IMR-90 (cell line): ENCODE measurements at regions not wholly inside any gene's neighbourhood (a gene's known extent, or its start where the extent isn't known, plus 50 kb on each side); places are given as distances from the start of the nearest gene placed in this dataset.
A peak's percentile ranks its signal among the peaks of the same experiment; 100 is the strongest.

Experiments used
- ATAC-seq: fragments of 200-7000 bp; cut with Tn5 transposase; 2 replicates; pipeline ENCODE4 v1.9.1; 2020; ENCODE audit warnings: low read depth, mild to moderate bottlenecking, moderate library complexity
- BruUV-seq: library from RNA; stranded (reverse); fragments of 400-500 nt; replicated peaks from 2 replicates; lab custom pipeline; 2021; lab: Mats Ljungman, UMichigan
- CTCF ChIA-PET: fragments of 300-600 bp; formaldehyde crosslinking; extraction: SDS; loops from one replicate; lab custom pipeline; 2021; ENCODE audit warnings: antibody characterized with exemption; lab: Yijun Ruan, JAX
- POLR2A ChIA-PET: fragments of 300-600 bp; sonication (Branson Sonifier 250); formaldehyde crosslinking; loops from one replicate; lab custom pipeline; 2022; ENCODE audit warnings: antibody characterized with exemption; ENCODE audit not compliant: unreplicated experiment; lab: Charles Lee
- DNase-seq: peaks from one replicate; pipeline ENCODE4 v3.0.0; 2013
- H2AFZ ChIP-seq: replicated peaks from 2 replicates; pipeline ENCODE3; 2013; ENCODE audit warnings: low read length, mild to moderate bottlenecking; ENCODE audit not compliant: poor library complexity
- H2AK5ac ChIP-seq: 2 replicates; pipeline ENCODE4 v1.6.1; 2013; ENCODE audit warnings: low read depth, low read length, inconsistent platforms
- H2AK9ac ChIP-seq: replicated peaks from 2 replicates; pipeline ENCODE3; 2013; ENCODE audit warnings: mild to moderate bottlenecking, low read depth, low read length, moderate library complexity; ENCODE audit not compliant: poor library complexity
- H2BK120ac ChIP-seq: 2 replicates; pipeline ENCODE4 v1.6.1; 2013; ENCODE audit warnings: low read depth, low read length, inconsistent platforms
- H2BK15ac ChIP-seq: 3 replicates; pipeline ENCODE4 v1.6.1; 2013; ENCODE audit warnings: low read depth, low read length, inconsistent platforms
- H2BK20ac ChIP-seq: 2 replicates; pipeline ENCODE4 v1.6.1; 2013; ENCODE audit warnings: low read depth, mild to moderate bottlenecking, inconsistent platforms, low read length, moderate library complexity
- H2BK5ac ChIP-seq: 2 replicates; pipeline ENCODE4 v1.6.1; 2013; ENCODE audit warnings: mild to moderate bottlenecking, low read depth, low read length, inconsistent platforms; ENCODE audit not compliant: poor library complexity, severe bottlenecking
- H3K14ac ChIP-seq: replicated peaks from 2 replicates; pipeline ENCODE4 v1.6.1; 2013; ENCODE audit warnings: low read depth, low read length, inconsistent platforms
- H3K18ac ChIP-seq: 2 replicates; pipeline ENCODE4 v1.6.1; 2013; ENCODE audit warnings: low read depth, low read length, control low read depth
- H3K23ac ChIP-seq: 2 replicates; pipeline ENCODE4 v1.6.1; 2013; ENCODE audit warnings: low read depth, low read length, inconsistent platforms
- H3K27ac ChIP-seq: 2 replicates; pipeline ENCODE4 v1.5.1; 2013; ENCODE audit warnings: mild to moderate bottlenecking, control low read depth, low read length; ENCODE audit not compliant: insufficient read depth
- H3K27me3 ChIP-seq: 2 replicates; pipeline ENCODE4 v1.6.1; 2013; ENCODE audit warnings: low read length; ENCODE audit not compliant: control insufficient read depth, insufficient read depth
- H3K36me3 ChIP-seq: 2 replicates; pipeline ENCODE4 v1.6.1; 2013; ENCODE audit warnings: low read length, mixed read lengths; ENCODE audit not compliant: control insufficient read depth, insufficient read depth
- H3K4ac ChIP-seq: 2 replicates; pipeline ENCODE4 v1.6.1; 2013; ENCODE audit warnings: low read depth, low read length, inconsistent platforms
- H3K4me1 ChIP-seq: 2 replicates; pipeline ENCODE4 v1.6.1; 2013; ENCODE audit warnings: low read length, mixed read lengths; ENCODE audit not compliant: control insufficient read depth, insufficient read depth
- H3K4me2 ChIP-seq: 2 replicates; pipeline ENCODE4 v1.6.1; 2013; ENCODE audit warnings: low read depth, mild to moderate bottlenecking, control low read depth, low read length, moderate library complexity
- H3K4me3 ChIP-seq: 2 replicates; pipeline ENCODE4 v1.5.1; 2013; ENCODE audit warnings: low read depth, mild to moderate bottlenecking, control low read depth, low read length, moderate library complexity; ENCODE audit not compliant: insufficient read depth
- H3K56ac ChIP-seq: 2 replicates; pipeline ENCODE4 v1.6.1; 2013; ENCODE audit warnings: low read length, inconsistent platforms; ENCODE audit not compliant: insufficient read depth; ENCODE audit errors: extremely low read depth
- H3K79me1 ChIP-seq, 2 experiments: 2 replicates each; pipeline ENCODE4 v1.6.1; 2013; ENCODE audit warnings: low read length in 2 of 2, inconsistent platforms in 1 of 2, low read depth in 1 of 2
- H3K9ac ChIP-seq: 2 replicates; pipeline ENCODE4 v1.6.1; 2013; ENCODE audit warnings: low read depth, low read length, control low read depth
- H3K9me1 ChIP-seq: 2 replicates; pipeline ENCODE4 v1.6.1; 2013; ENCODE audit warnings: low read length, inconsistent platforms; ENCODE audit not compliant: insufficient read depth
- H3K9me3 ChIP-seq: 2 replicates; pipeline ENCODE4 v1.6.1; 2013; ENCODE audit warnings: low read length; ENCODE audit not compliant: control insufficient read depth, insufficient read depth
- H4K20me1 ChIP-seq: 2 replicates; pipeline ENCODE4 v1.6.1; 2013; ENCODE audit warnings: low read length, inconsistent platforms; ENCODE audit not compliant: insufficient read depth
- H4K5ac ChIP-seq: 2 replicates; pipeline ENCODE4 v1.6.1; 2013; ENCODE audit warnings: mild to moderate bottlenecking, low read depth, low read length, control low read depth
- H4K8ac ChIP-seq, 2 experiments: 2 replicates each; pipeline ENCODE4 v1.6.1; 2013; ENCODE audit warnings: low read depth in 2 of 2, low read length in 2 of 2, control low read depth in 1 of 2, inconsistent platforms in 1 of 2
- H4K91ac ChIP-seq: 2 replicates; pipeline ENCODE4 v1.6.1; 2013; ENCODE audit warnings: low read depth, low read length, inconsistent platforms; ENCODE audit not compliant: insufficient read depth
- MAFK ChIP-seq: IDR thresholded peaks from 2 replicates; pipeline ENCODE4 v1.6.1; 2012; ENCODE audit warnings: low read depth, low read length, improper control_type of control experiment
- RAD21 ChIP-seq: IDR thresholded peaks from 2 replicates; pipeline ENCODE4 v1.6.1; 2012; ENCODE audit warnings: low read length, improper control_type of control experiment
- SMC3 ChIP-seq: fragments of 150-350 bp; IDR thresholded peaks from 2 replicates; pipeline ENCODE4 v1.6.1; 2016; ENCODE audit warnings: low read depth, mild to moderate bottlenecking, antibody characterized with exemption, low read length, moderate library complexity
- WGBS, 2 experiments: methylation state at CpG; one replicate each; pipeline versions ENCODE4 v1.1.5 to v1.1.7; 2013; ENCODE audit warnings: missing lambda C conversion rate in 2 of 2; ENCODE audit not compliant: insufficient read length in 1 of 2; ENCODE audit errors: extremely low coverage in 2 of 2; 5-methylcytosine and 5-hydroxymethylcytosine counted together
- dilution Hi-C: fragments of 300-500 bp; cut with HindIII; formaldehyde crosslinking; loops from one replicate; pipeline ENCODE4 v1.14.3; 2018; ENCODE audit warnings: low sequenced_read_pairs; ENCODE audit not compliant: unreplicated experiment
- in situ Hi-C: fragments of 300-500 bp; cut with MboI; formaldehyde crosslinking; loops from 3 replicates; pipeline ENCODE4 v1.14.3; 2019; ENCODE audit warnings: low sequenced_read_pairs, inconsistent platforms, mixed read lengths
- intact Hi-C: fragments of 100-400 bp; cut with micrococcal nuclease; formaldehyde crosslinking; loops from 2 replicates; pipeline ENCODE4 v1.10.0; 2022
- TF ChIP-seq, protein P1 (sequence below): fragments of 150-350 bp; IDR thresholded peaks from 2 replicates; pipeline ENCODE4 v1.6.1; 2016; ENCODE audit warnings: low read depth, mild to moderate bottlenecking, low read length, moderate library complexity, borderline replicate concordance
- TF ChIP-seq, protein P2 (sequence below): conservative IDR thresholded peaks from 2 replicates; pipeline ENCODE4 v1.5.1; 2012; ENCODE audit warnings: mild to moderate bottlenecking, low read depth, low read length, improper control_type of control experiment

DNA sequence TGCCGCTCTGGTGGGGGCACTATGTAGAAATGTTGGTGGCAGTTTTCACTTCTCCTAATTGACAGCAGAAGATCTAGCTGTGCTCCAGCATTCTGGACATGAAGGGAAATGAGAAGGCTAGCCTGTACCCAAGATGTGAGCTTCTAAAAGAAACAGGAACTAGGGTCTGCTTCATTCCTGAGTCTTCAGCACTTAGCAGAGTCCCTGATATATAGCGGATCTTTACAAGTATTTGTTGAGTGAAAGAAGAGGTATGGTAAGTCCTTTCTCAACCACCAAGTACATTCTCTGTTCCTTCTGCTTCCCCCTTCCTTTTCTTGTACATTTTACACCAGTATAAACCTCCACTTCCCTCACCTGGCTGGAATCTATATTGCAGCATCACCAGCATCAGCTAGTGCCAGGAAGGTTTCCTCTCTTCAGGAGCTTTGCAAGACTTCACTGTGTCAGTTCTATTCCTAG is 408.3 kb upstream of the CADM1 start:
- Histone ChIP-seq H3K9me3 (no peaks in the 10 kb centered on the region), H3K9ac (no peak overlapping the region), H2AK5ac (no peak overlapping the region), H3K18ac (no peak overlapping the region), H4K20me1 (no peaks in the 10 kb centered on the region), H3K4me1 (no peaks in the 10 kb centered on the region; the same call in 1 of the 2 replicates), H2AK9ac (no peak overlapping the region), H3K23ac (no peak overlapping the region), H3K4me2 (no peak overlapping the region), H3K27me3 (no peaks in the 10 kb centered on the region), H2BK5ac (no peak overlapping the region), H3K27ac (no peak overlapping the region), H3K9me1 (no peaks in the 10 kb centered on the region), H3K56ac (no peak overlapping the region), H3K4ac (no peak overlapping the region), H2BK120ac (no peak overlapping the region), H2BK15ac (no peak overlapping the region), H4K91ac (no peak overlapping the region), H3K14ac (no peak overlapping the region), H4K8ac (no peak overlapping the region), H4K5ac (no peak overlapping the region), H2AFZ (no peak overlapping the region), H2BK20ac (no peak overlapping the region), H3K4me3 (no peak overlapping the region), H3K79me1 (no peaks in the 10 kb centered on the region), H3K36me3 (no peaks in the 10 kb centered on the region)
- no TSS peak for BruUV-seq
- intact Hi-C loops (no loop called here), dilution Hi-C loops (no loop called here), in situ Hi-C loops (no loop called here)
- ATAC-seq (peak; percentile 51), DNase-seq (peak; percentile 25)
- CTCF ChIA-PET: no interaction called here
- no CpG with 5 or more reads among the region's 2 CpGs for WGBS, 2 experiments
- POLR2A ChIA-PET: no interaction called here
- TF ChIP-seq, protein P1, sequence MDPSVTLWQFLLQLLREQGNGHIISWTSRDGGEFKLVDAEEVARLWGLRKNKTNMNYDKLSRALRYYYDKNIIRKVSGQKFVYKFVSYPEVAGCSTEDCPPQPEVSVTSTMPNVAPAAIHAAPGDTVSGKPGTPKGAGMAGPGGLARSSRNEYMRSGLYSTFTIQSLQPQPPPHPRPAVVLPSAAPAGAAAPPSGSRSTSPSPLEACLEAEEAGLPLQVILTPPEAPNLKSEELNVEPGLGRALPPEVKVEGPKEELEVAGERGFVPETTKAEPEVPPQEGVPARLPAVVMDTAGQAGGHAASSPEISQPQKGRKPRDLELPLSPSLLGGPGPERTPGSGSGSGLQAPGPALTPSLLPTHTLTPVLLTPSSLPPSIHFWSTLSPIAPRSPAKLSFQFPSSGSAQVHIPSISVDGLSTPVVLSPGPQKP: no peak
- 0 out of 2 replicates have a peak, but pooled peaks have one; percentile 6 for TF ChIP-seq SMC3
- TF ChIP-seq, protein P2, sequence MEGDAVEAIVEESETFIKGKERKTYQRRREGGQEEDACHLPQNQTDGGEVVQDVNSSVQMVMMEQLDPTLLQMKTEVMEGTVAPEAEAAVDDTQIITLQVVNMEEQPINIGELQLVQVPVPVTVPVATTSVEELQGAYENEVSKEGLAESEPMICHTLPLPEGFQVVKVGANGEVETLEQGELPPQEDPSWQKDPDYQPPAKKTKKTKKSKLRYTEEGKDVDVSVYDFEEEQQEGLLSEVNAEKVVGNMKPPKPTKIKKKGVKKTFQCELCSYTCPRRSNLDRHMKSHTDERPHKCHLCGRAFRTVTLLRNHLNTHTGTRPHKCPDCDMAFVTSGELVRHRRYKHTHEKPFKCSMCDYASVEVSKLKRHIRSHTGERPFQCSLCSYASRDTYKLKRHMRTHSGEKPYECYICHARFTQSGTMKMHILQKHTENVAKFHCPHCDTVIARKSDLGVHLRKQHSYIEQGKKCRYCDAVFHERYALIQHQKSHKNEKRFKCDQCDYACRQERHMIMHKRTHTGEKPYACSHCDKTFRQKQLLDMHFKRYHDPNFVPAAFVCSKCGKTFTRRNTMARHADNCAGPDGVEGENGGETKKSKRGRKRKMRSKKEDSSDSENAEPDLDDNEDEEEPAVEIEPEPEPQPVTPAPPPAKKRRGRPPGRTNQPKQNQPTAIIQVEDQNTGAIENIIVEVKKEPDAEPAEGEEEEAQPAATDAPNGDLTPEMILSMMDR: peak; percentile 35
- peak; percentile 47 for TF ChIP-seq RAD21
- no peak for TF ChIP-seq MAFK
